NCI-H1417 treated with DMSO at 0.1 percent for 48 hours (cell line): ENCODE measurements at regions not wholly inside any gene's neighbourhood (a gene's known extent, or its start where the extent isn't known, plus 50 kb on each side); places are given as distances from the start of the nearest gene placed in this dataset.

ENCODE experiments used
- DNase-seq: peaks from one replicate; lab custom pipeline; 2025; lab: John Stamatoyannopoulos, UW

GRCh38 chr4:45358573-45359506 lies 632.5 kb upstream of the GNPDA2 start:
- DNase-seq, result no peak

- no peak for DNase-seq
Measured at GRCh38 chr4:45353161-45353560, 626.8 kb upstream of the GNPDA2 start.

GRCh38 chr4:45350438-45350837 lies 624.1 kb upstream of the GNPDA2 start:
- no peak for DNase-seq

- no peak for DNase-seq
Measured at GRCh38 chr4:45349859-45350258, 623.5 kb upstream of the GNPDA2 start.

GRCh38 chr4:45346816-45347435 lies 620.6 kb upstream of the GNPDA2 start:
- DNase-seq, result no peak

GRCh38 chr4:45345558-45345957 lies 619.2 kb upstream of the GNPDA2 start:
- no peak for DNase-seq

- DNase-seq, result no peak
Measured at GRCh38 chr4:45331802-45332201, 605.4 kb upstream of the GNPDA2 start.

GRCh38 chr4:45327544-45327943 lies 601.2 kb upstream of the GNPDA2 start:
- DNase-seq, result no peak

GRCh38 chr4:45324455-45325417 lies 598.4 kb upstream of the GNPDA2 start:
- DNase-seq, result no peak

- DNase-seq, result no peak
Measured at GRCh38 chr4:45323453-45324058, 597.2 kb upstream of the GNPDA2 start.

- no peak for DNase-seq
Measured at GRCh38 chr4:45317739-45318138, 591.4 kb upstream of the GNPDA2 start.

- DNase-seq, result no peak
Measured at GRCh38 chr4:45317276-45317675, 590.9 kb upstream of the GNPDA2 start.

- no peak for DNase-seq
Measured at GRCh38 chr4:45316257-45316656, 589.9 kb upstream of the GNPDA2 start.

GRCh38 chr4:45302828-45303227 lies 576.5 kb upstream of the GNPDA2 start:
- no peak for DNase-seq

- DNase-seq, result no peak
Measured at GRCh38 chr4:45294464-45294863, 568.1 kb upstream of the GNPDA2 start.

- no peak for DNase-seq
Measured at GRCh38 chr4:45293335-45293734, 567.0 kb upstream of the GNPDA2 start.

GRCh38 chr4:45292844-45293243 lies 566.5 kb upstream of the GNPDA2 start:
- no peak for DNase-seq

GRCh38 chr4:45284400-45285085 lies 558.2 kb upstream of the GNPDA2 start:
- DNase-seq, result no peak

- no peak for DNase-seq
Measured at GRCh38 chr4:45283352-45283751, 557.0 kb upstream of the GNPDA2 start.

GRCh38 chr4:45280121-45280520 lies 553.8 kb upstream of the GNPDA2 start:
- DNase-seq, result no peak

- DNase-seq, result no peak
Measured at GRCh38 chr4:45275862-45276261, 549.5 kb upstream of the GNPDA2 start.
